Fibroblast of mammary gland (primary cell): ENCODE measurements at regions not wholly inside any gene's neighbourhood (a gene's known extent, or its start where the extent isn't known, plus 50 kb on each side); places are given as distances from the start of the nearest gene placed in this dataset.

ENCODE experiments used
- DNase-seq: peaks from one replicate; pipeline ENCODE4 v3.0.0-alpha.2; 2010; ENCODE audit warnings: low read depth
- H3K4me3 ChIP-seq: 2 replicates; pipeline ENCODE4 v1.5.1; 2011; ENCODE audit warnings: low read depth, mild to moderate bottlenecking, low read length, moderate library complexity; ENCODE audit not compliant: control insufficient read depth
- CTCF ChIP-seq: conservative IDR thresholded peaks from 2 replicates; pipeline ENCODE4 v1.5.1; 2011; ENCODE audit warnings: low read depth, low read length, inconsistent platforms; ENCODE audit not compliant: control insufficient read depth, insufficient read depth

GRCh38 chr7:12882710-12883109, 195.3 kb downstream of the ARL4A start:
- H3K4me3 ChIP-seq = no peak overlapping the region
- TF ChIP-seq CTCF = no peak
- DNase-seq = no peak

GRCh38 chr7:12884033-12884432, 196.6 kb downstream of the ARL4A start:
- DNase-seq = peak; percentile 33
- TF ChIP-seq CTCF = no peak
- H3K4me3 ChIP-seq = no peak overlapping the region

GRCh38 chr7:12884856-12885440, 197.5 kb downstream of the ARL4A start:
- DNase-seq = peak; percentile 19
- TF ChIP-seq CTCF = no peak
- H3K4me3 ChIP-seq = no peak overlapping the region

GRCh38 chr7:12888717-12889116, 201.3 kb downstream of the ARL4A start:
- peak; percentile 58 for DNase-seq
- TF ChIP-seq CTCF = no peak
- H3K4me3 ChIP-seq = no peak overlapping the region

- no peak for TF ChIP-seq CTCF
- H3K4me3 ChIP-seq = no peak overlapping the region
- DNase-seq = peak; percentile 4
These were observed 202.0 kb downstream of the ARL4A start for GRCh38 chr7:12889391-12889790.

GRCh38 chr7:12890586-12890985, 203.2 kb downstream of the ARL4A start:
- no peak for DNase-seq
- TF ChIP-seq CTCF = no peak
- H3K4me3 ChIP-seq = no peak overlapping the region

GRCh38 chr7:12893292-12893691, 205.9 kb downstream of the ARL4A start:
- DNase-seq = no peak
- no peak overlapping the region for H3K4me3 ChIP-seq
- no peak for TF ChIP-seq CTCF
